Adrenal gland (tissue), 9 donors: ENCODE measurements at regions not wholly inside any gene's neighbourhood (a gene's known extent, or its start where the extent isn't known, plus 50 kb on each side); places are given as distances from the start of the nearest gene placed in this dataset.
"Not testable (repeated sequence)": the region's sequence is repeated elsewhere in the genome, so short reads cannot be mapped to it uniquely, and the experiment has no call there.

Experiments
- DNase-seq, 7 donors: peaks; one replicate each; pipeline ENCODE4 v3.0.0-alpha.2; 2019 to 2020
- H3K27ac ChIP-seq, 5 donors: fragments of 200-600 bp; sonication (generic) in 4 of 5; 1 replicate in 3 of 5; 2 replicates in 2 of 5; pipeline versions ENCODE4 v1.5.1 to v1.8.0; 2016 to 2020; ENCODE audit warnings: mild to moderate bottlenecking in 1 of 5
- H3K27me3 ChIP-seq: fragments of 200-600 bp; 2 replicates; pipeline ENCODE4 v1.8.0; 2021
- H3K36me3 ChIP-seq, 2 donors: fragments of 200-600 bp; replicated peaks in 1 of 2; 1 replicate in 1 of 2; 2 replicates in 1 of 2; pipeline versions ENCODE4 v1.5.1 to v1.8.0; 2018 to 2022
- H3K4me1 ChIP-seq, 2 donors: fragments of 200-600 bp; replicated peaks in 1 of 2; 1 replicate in 1 of 2; 2 replicates in 1 of 2; pipeline versions ENCODE4 v1.5.1 to v1.8.0; 2018 to 2021
- H3K4me3 ChIP-seq, 4 donors: fragments of 200-600 bp; sonication (generic) in 3 of 4; one replicate each; pipeline ENCODE4 v1.5.1; 2016 to 2018
- H3K9me3 ChIP-seq, 3 donors: fragments of 200-600 bp; sonication (generic) in 1 of 3; replicated peaks in 1 of 3; 1 replicate in 2 of 3; 2 replicates in 1 of 3; pipeline versions ENCODE4 v1.5.1 to v1.8.0; 2016 to 2021
- CTCF ChIP-seq, 6 experiments: fragments of 450-650 bp in 4 of 6; fragments of 200-600 bp in 2 of 6; sonication (generic) in 1 of 6; IDR thresholded peaks; 1 replicate in 5 of 6; 2 replicates in 1 of 6; pipeline versions ENCODE4 v1.5.1 to v1.8.0; 2016 to 2021; ENCODE audit warnings: antibody characterized with exemption in 6 of 6, mild to moderate bottlenecking in 2 of 6, moderate library complexity in 1 of 6
- POLR2A ChIP-seq, 2 donors: fragments of 450-650 bp; IDR thresholded peaks; one replicate each; pipeline ENCODE4 v1.6.1; 2017; ENCODE audit warnings: antibody characterized with exemption in 2 of 2, mild to moderate bottlenecking in 2 of 2, moderate library complexity in 1 of 2
- WGBS, 4 donors: extraction: QIAGEN DNeasy Blood & Tissue Kit in 2 of 4; methylation state at CpG; one replicate each; pipeline versions ENCODE4 v1.1.5 to v1.1.7; 2013 to 2017; 5-methylcytosine and 5-hydroxymethylcytosine counted together
- intact Hi-C, 2 donors: fragments of 100-400 bp; cut with DNase I; formaldehyde crosslinking; loops; one replicate each; pipeline versions ENCODE4 v1.14.1 to v1.15.0; 2022 to 2023
- donor health status: healthy with polysubstance abuse.
- donor health status: Bipolar disorder and iron deficiency.
- donor health status: DM: yes; HTN: yes; CAD: no.
- donor health status: DM: no; HTN: no; CAD: no.
- donor health status: DM: no; HTN: no; CAD: no.

GRCh38 chr15:66996094-66996493, 69.3 kb upstream of the SMAD3 start:
- DNase-seq: no peak
- Histone ChIP-seq H3K27me3 (no peaks in the 10 kb centered on the region), H3K4me1 (no peaks in the 10 kb centered on the region), H3K4me3 (no peak overlapping the region), H3K27ac (no peak overlapping the region), H3K9me3 (no peaks in the 10 kb centered on the region), H3K36me3 (no peaks in the 10 kb centered on the region)
- WGBS, 4 donors: 96 to 100% (median 99%) methylated on average over 2 of the region's 2 CpGs
- no peak for TF ChIP-seq POLR2A (IDR thresholded peaks at IDR 0.05)
- no peak for TF ChIP-seq CTCF (IDR thresholded peaks at IDR 0.05)
- intact Hi-C loops: no loop called here

GRCh38 chr15:66997212-66997611, 68.2 kb upstream of the SMAD3 start:
- no peak overlapping the region for H3K27ac ChIP-seq
- H3K9me3 ChIP-seq: no peaks in the 10 kb centered on the region
- 69 to 81% (median 76%) methylated on average over 3 of the region's 3 CpGs for WGBS, 4 donors
- H3K4me1 ChIP-seq: no peaks in the 10 kb centered on the region
- TF ChIP-seq POLR2A (IDR thresholded peaks at IDR 0.05) (no peak), CTCF (IDR thresholded peaks at IDR 0.05) (no peak)
- H3K27me3 ChIP-seq: no peaks in the 10 kb centered on the region
- H3K36me3 ChIP-seq: no peaks in the 10 kb centered on the region
- no peak for DNase-seq
- intact Hi-C loops: no loop called here
- H3K4me3 ChIP-seq: no peak overlapping the region

- H3K9me3 ChIP-seq, DNase-seq, H3K4me3 ChIP-seq, H3K27ac ChIP-seq, intact Hi-C loops, H3K36me3 ChIP-seq, H3K27me3 ChIP-seq, H3K4me1 ChIP-seq: not testable (repeated sequence)
- 90 to 97% (median 93%) methylated on average over 1 of the region's 1 CpG for WGBS, 4 donors
Measured at GRCh38 chr15:66998234-66998633, 67.2 kb upstream of the SMAD3 start.

DNA sequence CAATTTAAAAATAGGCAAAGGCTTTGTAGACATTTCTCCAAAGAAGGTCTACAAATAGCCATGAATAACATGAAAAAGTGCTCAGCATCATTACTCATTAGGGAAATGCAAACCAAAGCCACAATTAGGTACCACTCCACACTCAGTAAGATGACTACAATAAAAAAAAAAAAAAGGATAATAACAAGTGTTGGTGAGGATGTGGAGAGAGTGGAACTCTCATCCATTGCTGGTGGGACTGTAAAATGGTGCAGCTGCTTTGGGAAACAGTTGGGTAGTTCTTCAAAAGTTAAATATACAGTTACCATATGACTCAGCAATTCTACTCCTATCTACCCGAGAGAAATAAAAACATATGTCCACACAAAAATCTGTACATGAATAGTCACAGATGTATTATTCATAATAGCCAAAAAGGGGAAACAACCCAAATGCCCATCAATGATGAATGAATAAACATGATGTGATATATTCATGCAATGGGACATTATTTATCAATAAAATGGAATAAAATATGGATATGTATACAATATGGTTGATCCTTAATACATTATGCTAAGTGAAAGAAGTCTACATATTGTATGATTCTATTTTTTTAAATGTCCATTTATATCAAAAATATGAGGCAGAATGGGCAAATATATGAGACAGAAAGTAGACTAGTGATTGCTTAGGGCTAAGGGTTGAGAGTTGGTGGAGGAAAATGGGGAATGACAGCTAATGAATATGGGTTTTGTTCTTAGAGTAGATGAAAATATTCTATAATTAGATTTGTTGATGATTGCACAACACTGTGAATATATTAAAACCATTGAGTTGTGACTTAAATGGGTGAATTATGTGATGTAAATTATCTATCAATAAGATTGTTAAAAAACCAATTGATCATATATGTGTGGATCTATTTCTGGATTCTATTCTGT, 66.1 kb upstream of the SMAD3 start:
- Histone ChIP-seq H3K36me3 (no peaks in the 10 kb centered on the region), H3K9me3 (no peaks in the 10 kb centered on the region), H3K27me3 (no peaks in the 10 kb centered on the region), H3K27ac (no peak overlapping the region), H3K4me1 (no peaks in the 10 kb centered on the region), H3K4me3 (no peak overlapping the region)
- intact Hi-C loops: no loop called here
- WGBS, 4 donors: 45 to 85% (median 67%) methylated on average over 1 of the region's 1 CpG
- DNase-seq: no peak
- TF ChIP-seq CTCF (IDR thresholded peaks at IDR 0.05) (no peak), POLR2A (IDR thresholded peaks at IDR 0.05) (no peak)

GRCh38 chr15:67000896-67001295, 64.5 kb upstream of the SMAD3 start:
- intact Hi-C loops: no loop called here
- Histone ChIP-seq H3K9me3 (no peaks in the 10 kb centered on the region), H3K27ac (no peak overlapping the region)

More at GRCh38 chr15:67000896-67001295, 64.5 kb upstream of the SMAD3 start:
- H3K4me1 ChIP-seq: no peaks in the 10 kb centered on the region
- H3K27me3 ChIP-seq: no peaks in the 10 kb centered on the region
- WGBS, 4 donors: 91 to 93% (median 92%) methylated on average over 14 of the region's 14 CpGs
- TF ChIP-seq CTCF (IDR thresholded peaks at IDR 0.05): no peak
- no peak for TF ChIP-seq POLR2A (IDR thresholded peaks at IDR 0.05)
- H3K36me3 ChIP-seq: no peaks in the 10 kb centered on the region
- no peak for DNase-seq
- H3K4me3 ChIP-seq: no peak overlapping the region
